ENCODE measurements at regions not wholly inside any gene's neighbourhood (a gene's known extent, or its start where the extent isn't known, plus 50 kb on each side); places are given as distances from the start of the nearest gene placed in this dataset.

- Mint-ChIP-seq H3K4me3 (ENCODE audit: low read depth, unreplicated experiment) (no peak overlapping the region), H3K4me1 (ENCODE audit: low read depth, unreplicated experiment) (no peaks in the 10 kb centered on the region), H3K36me3 (ENCODE audit: insufficient read depth, unreplicated experiment) (no peaks in the 10 kb centered on the region), H3K27ac (ENCODE audit: unreplicated experiment) (no peak overlapping the region), H3K9me3 (ENCODE audit: low read depth, unreplicated experiment) (peaks cover 8% of the 10 kb centered on the region), H3K27me3 (ENCODE audit: unreplicated experiment) (no peaks in the 10 kb centered on the region)
- BruUV-seq (replicated peaks): no TSS peak
- intact Hi-C loops (cut with micrococcal nuclease; ENCODE audit: unreplicated experiment): no loop called here
- no peak for TF ChIP-seq CTCF (IDR thresholded peaks at IDR 0.05; ENCODE audit: unreplicated experiment)
- DNase-seq: no peak
- CTCF ChIA-PET: no interaction called here
Measured at GRCh38 chr2:117169036-117169765, 645.3 kb upstream of the DDX18 start.

- intact Hi-C loops (cut with micrococcal nuclease; ENCODE audit: unreplicated experiment): no loop called here
- no peak for TF ChIP-seq CTCF (IDR thresholded peaks at IDR 0.05; ENCODE audit: unreplicated experiment)
- Mint-ChIP-seq H3K36me3 (ENCODE audit: insufficient read depth, unreplicated experiment) (no peaks in the 10 kb centered on the region), H3K27ac (ENCODE audit: unreplicated experiment) (no peak overlapping the region), H3K9me3 (ENCODE audit: low read depth, unreplicated experiment) (peaks cover 8% of the 10 kb centered on the region), H3K4me1 (ENCODE audit: low read depth, unreplicated experiment) (no peaks in the 10 kb centered on the region), H3K4me3 (ENCODE audit: low read depth, unreplicated experiment) (no peak overlapping the region), H3K27me3 (ENCODE audit: unreplicated experiment) (no peaks in the 10 kb centered on the region)
- BruUV-seq (replicated peaks): no TSS peak
- DNase-seq: no peak
- CTCF ChIA-PET: no interaction called here
Measured at GRCh38 chr2:117170897-117171296, 643.6 kb upstream of the DDX18 start.

GRCh38 chr2:117179405-117179804 lies 635.1 kb upstream of the DDX18 start:
- CTCF ChIA-PET: no interaction called here
- H3K36me3 Mint-ChIP-seq (ENCODE audit: insufficient read depth, unreplicated experiment): no peaks in the 10 kb centered on the region
- no peaks in the 10 kb centered on the region for H3K27me3 Mint-ChIP-seq (ENCODE audit: unreplicated experiment)
- H3K27ac Mint-ChIP-seq (ENCODE audit: unreplicated experiment): no peak overlapping the region
- no peaks in the 10 kb centered on the region for H3K9me3 Mint-ChIP-seq (ENCODE audit: low read depth, unreplicated experiment)
- no peaks in the 10 kb centered on the region for H3K4me1 Mint-ChIP-seq (ENCODE audit: low read depth, unreplicated experiment)
- BruUV-seq (replicated peaks): no TSS peak
- DNase-seq: no peak
- intact Hi-C loops (cut with micrococcal nuclease; ENCODE audit: unreplicated experiment): no loop called here
- H3K4me3 Mint-ChIP-seq (ENCODE audit: low read depth, unreplicated experiment): no peak overlapping the region
- TF ChIP-seq CTCF (IDR thresholded peaks at IDR 0.05; ENCODE audit: unreplicated experiment): no peak

GRCh38 chr2:117190856-117191559 lies 623.5 kb upstream of the DDX18 start:
- Mint-ChIP-seq H3K4me3 (ENCODE audit: low read depth, unreplicated experiment) (no peak overlapping the region), H3K27me3 (ENCODE audit: unreplicated experiment) (no peaks in the 10 kb centered on the region)

More at GRCh38 chr2:117190856-117191559, 623.5 kb upstream of the DDX18 start:
- TF ChIP-seq CTCF (IDR thresholded peaks at IDR 0.05; ENCODE audit: unreplicated experiment): no peak
- H3K36me3 Mint-ChIP-seq (ENCODE audit: insufficient read depth, unreplicated experiment): no peaks in the 10 kb centered on the region
- no peak for DNase-seq
- no peaks in the 10 kb centered on the region for H3K4me1 Mint-ChIP-seq (ENCODE audit: low read depth, unreplicated experiment)
- intact Hi-C loops (cut with micrococcal nuclease; ENCODE audit: unreplicated experiment): loop anchor here (10.0 kb wide), 1 partner anchor 136 kb away; no protein-coding TSS in a partner anchor
- no peaks in the 10 kb centered on the region for H3K9me3 Mint-ChIP-seq (ENCODE audit: low read depth, unreplicated experiment)
- BruUV-seq (replicated peaks): no TSS peak
- CTCF ChIA-PET: no interaction called here
- H3K27ac Mint-ChIP-seq (ENCODE audit: unreplicated experiment): no peak overlapping the region

All from Calu3 (cell line).